ENCODE measurements at regions not wholly inside any gene's neighbourhood (a gene's known extent, or its start where the extent isn't known, plus 50 kb on each side); places are given as distances from the start of the nearest gene placed in this dataset.

GRCh38 chr9:82356131-82356530 lies 367.6 kb downstream of the SPATA31D1 start:
- DNase-seq = no peak
- no peak overlapping the region for H3K27ac ChIP-seq
- H3K9me3 ChIP-seq = no peaks in the 10 kb centered on the region
- H3K4me1 ChIP-seq = no peaks in the 10 kb centered on the region
- no peak overlapping the region for H3K4me3 ChIP-seq
- 68 to 78% methylated on average over 2 of the region's 2 CpGs for WGBS, 2 donors (ENCODE audit: low coverage in 1 of 2)
- H3K36me3 ChIP-seq = no peaks in the 10 kb centered on the region
- TF ChIP-seq POLR2AphosphoS5 (IDR thresholded peaks at IDR 0.05) = no peak
- TF ChIP-seq CTCF (IDR thresholded peaks at IDR 0.05) = no peak
- no peak for TF ChIP-seq EP300 (IDR thresholded peaks at IDR 0.05; ENCODE audit: low read depth)
- no peak for TF ChIP-seq POLR2A (IDR thresholded peaks at IDR 0.05)
- intact Hi-C loops (cut with DNase I; ENCODE audit: low total_unique reads) (no loop called here), in situ Hi-C loops (cut with MboI; ENCODE audit: low pct_ligation_motif_present in 1 of 4, low pct_unique_long_range_greater_than_20kb in 1 of 4, low sequenced_read_pairs in 3 of 4) (no loop called here)
- H3K27me3 ChIP-seq = no peaks in the 10 kb centered on the region

GRCh38 chr9:82356871-82357270 lies 368.3 kb downstream of the SPATA31D1 start:
- Histone ChIP-seq H3K36me3 (no peaks in the 10 kb centered on the region), H3K4me1 (no peaks in the 10 kb centered on the region), H3K27ac (no peak overlapping the region), H3K27me3 (no peaks in the 10 kb centered on the region), H3K4me3 (no peak overlapping the region), H3K9me3 (no peaks in the 10 kb centered on the region)
- WGBS, 2 donors (ENCODE audit: low coverage in 1 of 2) = 73 to 100% methylated on average over 1 to 2 of the region's 2 CpGs
- in situ Hi-C loops (cut with MboI; ENCODE audit: low pct_ligation_motif_present in 1 of 4, low pct_unique_long_range_greater_than_20kb in 1 of 4, low sequenced_read_pairs in 3 of 4) = no loop called here
- intact Hi-C loops (cut with DNase I; ENCODE audit: low total_unique reads) = no loop called here
- TF ChIP-seq EP300 (IDR thresholded peaks at IDR 0.05; ENCODE audit: low read depth) = no peak
- no peak for TF ChIP-seq POLR2A (IDR thresholded peaks at IDR 0.05)
- TF ChIP-seq CTCF (IDR thresholded peaks at IDR 0.05) = no peak
- TF ChIP-seq POLR2AphosphoS5 (IDR thresholded peaks at IDR 0.05) = no peak
- no peak for DNase-seq

GRCh38 chr9:82363198-82363597 lies 374.6 kb downstream of the SPATA31D1 start:
- intact Hi-C loops (cut with DNase I; ENCODE audit: low total_unique reads) (no loop called here), in situ Hi-C loops (cut with MboI; ENCODE audit: low pct_ligation_motif_present in 1 of 4, low pct_unique_long_range_greater_than_20kb in 1 of 4, low sequenced_read_pairs in 3 of 4) (no loop called here)
- no peak for TF ChIP-seq CTCF (IDR thresholded peaks at IDR 0.05)
- TF ChIP-seq EP300 (IDR thresholded peaks at IDR 0.05; ENCODE audit: low read depth) = no peak
- TF ChIP-seq POLR2AphosphoS5 (IDR thresholded peaks at IDR 0.05) = no peak
- TF ChIP-seq POLR2A (IDR thresholded peaks at IDR 0.05) = no peak
- Histone ChIP-seq H3K27ac (no peak overlapping the region), H3K4me1 (peaks cover 0 to 6% (median 2%) of the 10 kb centered on the region in 4 donors), H3K4me3 (no peak overlapping the region), H3K36me3 (no peaks in the 10 kb centered on the region), H3K9me3 (no peaks in the 10 kb centered on the region), H3K27me3 (no peaks in the 10 kb centered on the region)
- 92 to 95% methylated on average over 3 to 5 of the region's 5 CpGs for WGBS, 2 donors (ENCODE audit: low coverage in 1 of 2)
- no peak for DNase-seq

- no peak overlapping the region for H3K4me3 ChIP-seq
- no peak for DNase-seq
- no peak for TF ChIP-seq POLR2AphosphoS5 (IDR thresholded peaks at IDR 0.05)
- intact Hi-C loops (cut with DNase I; ENCODE audit: low total_unique reads) (no loop called here), in situ Hi-C loops (cut with MboI; ENCODE audit: low pct_ligation_motif_present in 1 of 4, low pct_unique_long_range_greater_than_20kb in 1 of 4, low sequenced_read_pairs in 3 of 4) (no loop called here)
- no peaks in the 10 kb centered on the region for H3K36me3 ChIP-seq
- H3K9me3 ChIP-seq = no peaks in the 10 kb centered on the region
- H3K27me3 ChIP-seq = no peaks in the 10 kb centered on the region
- peaks cover 0 to 6% (median 2%) of the 10 kb centered on the region in 4 donors for H3K4me1 ChIP-seq
- WGBS, 2 donors (ENCODE audit: low coverage in 1 of 2) = 79 to 87% methylated on average over 5 of the region's 5 CpGs
- H3K27ac ChIP-seq = no peak overlapping the region
Measured at GRCh38 chr9:82363682-82364081, 375.1 kb downstream of the SPATA31D1 start.

- no peak overlapping the region for H3K4me3 ChIP-seq
- H3K9me3 ChIP-seq = no peaks in the 10 kb centered on the region
- no peaks in the 10 kb centered on the region for H3K36me3 ChIP-seq
- H3K27ac ChIP-seq = no peak overlapping the region
- H3K27me3 ChIP-seq = no peaks in the 10 kb centered on the region
- WGBS, 2 donors (ENCODE audit: low coverage in 1 of 2) = 77 to 88% methylated on average over 1 to 2 of the region's 2 CpGs
- TF ChIP-seq POLR2AphosphoS5 (IDR thresholded peaks at IDR 0.05) (no peak), POLR2A (IDR thresholded peaks at IDR 0.05) (no peak), EP300 (IDR thresholded peaks at IDR 0.05; ENCODE audit: low read depth) (no peak), CTCF (IDR thresholded peaks at IDR 0.05) (no peak)
- intact Hi-C loops (cut with DNase I; ENCODE audit: low total_unique reads) (no loop called here), in situ Hi-C loops (cut with MboI; ENCODE audit: low pct_ligation_motif_present in 1 of 4, low pct_unique_long_range_greater_than_20kb in 1 of 4, low sequenced_read_pairs in 3 of 4) (no loop called here)
- peaks cover 0 to 15% (median 3%) of the 10 kb centered on the region in 4 donors for H3K4me1 ChIP-seq
- no peak for DNase-seq
Measured at GRCh38 chr9:82367016-82367415, 378.4 kb downstream of the SPATA31D1 start.

Measured in transverse colon (tissue), 4 donors.